ENCODE measurements at regions not wholly inside any gene's neighbourhood (a gene's known extent, or its start where the extent isn't known, plus 50 kb on each side); places are given as distances from the start of the nearest gene placed in this dataset.

DNA sequence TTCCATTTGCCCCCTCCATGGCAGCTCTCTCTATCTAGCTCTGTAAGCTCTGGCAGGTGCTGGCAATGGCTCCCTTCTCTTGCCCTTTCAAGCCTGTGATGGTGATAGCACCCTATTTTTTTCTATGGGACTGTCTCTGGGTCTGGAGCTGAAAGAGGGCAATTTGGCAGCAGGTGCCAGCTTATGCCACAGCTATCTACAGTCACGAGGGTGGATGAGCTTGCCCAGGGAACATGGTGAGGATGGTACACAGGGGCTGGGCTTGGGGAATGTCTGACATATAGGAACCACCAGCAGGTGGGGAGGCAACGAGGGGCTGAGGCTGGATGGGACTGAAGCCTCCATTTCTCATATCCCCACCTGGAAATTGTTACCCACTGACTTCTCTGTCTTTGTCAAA is 175.4 kb upstream of the SYT13 start:
- Histone ChIP-seq H3K4me3 (ENCODE audit: severe bottlenecking) (no peak overlapping the region), H3K27ac (ENCODE audit: poor library complexity, severe bottlenecking) (no peak overlapping the region), H3K4me1 (ENCODE audit: insufficient read depth, poor library complexity, severe bottlenecking) (no peaks in the 10 kb centered on the region), H3K9me3 (ENCODE audit: severe bottlenecking) (no peaks in the 10 kb centered on the region), H3K36me3 (ENCODE audit: low read depth) (no peaks in the 10 kb centered on the region), H3K27me3 (ENCODE audit: insufficient read depth, poor library complexity, severe bottlenecking) (no peaks in the 10 kb centered on the region)
- DNase-seq (ENCODE audit: low spot score) (no peak), ATAC-seq (ENCODE audit: low read depth) (no peak)
- no peak for TF ChIP-seq CTCF (IDR thresholded peaks at IDR 0.05; ENCODE audit: poor library complexity, severe bottlenecking)

GRCh38 chr11:45459491-45459890 is 173.3 kb upstream of the SYT13 start:
- no peak overlapping the region for H3K27ac ChIP-seq (ENCODE audit: poor library complexity, severe bottlenecking)
- H3K9me3 ChIP-seq (ENCODE audit: severe bottlenecking): no peaks in the 10 kb centered on the region
- H3K4me3 ChIP-seq (ENCODE audit: severe bottlenecking): no peak overlapping the region
- H3K4me1 ChIP-seq (ENCODE audit: insufficient read depth, poor library complexity, severe bottlenecking): no peaks in the 10 kb centered on the region
- DNase-seq (ENCODE audit: low spot score) (no peak), ATAC-seq (ENCODE audit: low read depth) (no peak)
- no peaks in the 10 kb centered on the region for H3K27me3 ChIP-seq (ENCODE audit: insufficient read depth, poor library complexity, severe bottlenecking)
- TF ChIP-seq CTCF (IDR thresholded peaks at IDR 0.05; ENCODE audit: poor library complexity, severe bottlenecking): no peak
- H3K36me3 ChIP-seq (ENCODE audit: low read depth): no peaks in the 10 kb centered on the region

- Histone ChIP-seq H3K4me3 (ENCODE audit: severe bottlenecking) (no peak overlapping the region), H3K36me3 (ENCODE audit: low read depth) (no peaks in the 10 kb centered on the region), H3K4me1 (ENCODE audit: insufficient read depth, poor library complexity, severe bottlenecking) (no peaks in the 10 kb centered on the region), H3K27me3 (ENCODE audit: insufficient read depth, poor library complexity, severe bottlenecking) (no peaks in the 10 kb centered on the region), H3K9me3 (ENCODE audit: severe bottlenecking) (no peaks in the 10 kb centered on the region), H3K27ac (ENCODE audit: poor library complexity, severe bottlenecking) (no peak overlapping the region)
- no peak for DNase-seq (ENCODE audit: low spot score)
- no peak for TF ChIP-seq CTCF (IDR thresholded peaks at IDR 0.05; ENCODE audit: poor library complexity, severe bottlenecking)
- ATAC-seq (ENCODE audit: low read depth): no peak
Observed at GRCh38 chr11:45458269-45458668, 172.1 kb upstream of the SYT13 start.

GRCh38 chr11:45457649-45458048 is 171.5 kb upstream of the SYT13 start:
- TF ChIP-seq CTCF (IDR thresholded peaks at IDR 0.05; ENCODE audit: poor library complexity, severe bottlenecking): no peak

DNA sequence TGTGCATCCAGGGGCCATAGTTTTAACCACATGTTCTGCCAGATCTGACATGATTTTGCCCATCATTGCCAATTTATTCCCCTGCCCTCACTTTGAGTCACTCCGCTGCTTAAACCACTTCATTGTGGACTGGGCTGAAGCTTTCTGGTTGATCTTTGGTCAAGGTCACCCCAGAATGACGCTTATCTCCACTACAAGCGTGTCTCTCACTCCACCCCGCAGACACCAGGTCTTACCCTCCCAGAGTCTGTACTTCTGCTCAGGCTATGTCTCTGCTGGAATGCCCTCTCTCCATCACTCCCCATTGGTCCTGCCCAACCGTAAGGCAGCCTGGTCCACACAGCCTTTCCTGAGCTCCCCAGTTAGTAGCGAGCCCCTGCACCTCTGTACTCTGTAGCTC is 170.5 kb upstream of the SYT13 start:
- H3K4me3 ChIP-seq (ENCODE audit: severe bottlenecking): no peak overlapping the region
- no peaks in the 10 kb centered on the region for H3K9me3 ChIP-seq (ENCODE audit: severe bottlenecking)
- H3K27me3 ChIP-seq (ENCODE audit: insufficient read depth, poor library complexity, severe bottlenecking): no peaks in the 10 kb centered on the region
- no peak for TF ChIP-seq CTCF (IDR thresholded peaks at IDR 0.05; ENCODE audit: poor library complexity, severe bottlenecking)
- DNase-seq (ENCODE audit: low spot score) (no peak), ATAC-seq (ENCODE audit: low read depth) (no peak)
- H3K27ac ChIP-seq (ENCODE audit: poor library complexity, severe bottlenecking): no peak overlapping the region
- H3K36me3 ChIP-seq (ENCODE audit: low read depth): no peaks in the 10 kb centered on the region
- H3K4me1 ChIP-seq (ENCODE audit: insufficient read depth, poor library complexity, severe bottlenecking): no peaks in the 10 kb centered on the region

More at GRCh38 chr11:45457649-45458048, 171.5 kb upstream of the SYT13 start:
- H3K4me3 ChIP-seq (ENCODE audit: severe bottlenecking): no peak overlapping the region
- DNase-seq (ENCODE audit: low spot score) (no peak), ATAC-seq (ENCODE audit: low read depth) (peak; percentile 33; the same call in 1 of the 3 replicates)
- H3K36me3 ChIP-seq (ENCODE audit: low read depth): no peaks in the 10 kb centered on the region
- no peak overlapping the region for H3K27ac ChIP-seq (ENCODE audit: poor library complexity, severe bottlenecking)
- no peaks in the 10 kb centered on the region for H3K9me3 ChIP-seq (ENCODE audit: severe bottlenecking)
- H3K27me3 ChIP-seq (ENCODE audit: insufficient read depth, poor library complexity, severe bottlenecking): no peaks in the 10 kb centered on the region
- no peaks in the 10 kb centered on the region for H3K4me1 ChIP-seq (ENCODE audit: insufficient read depth, poor library complexity, severe bottlenecking)

Measured in RWPE2 (cell line).